Sigmoid colon (tissue), 4 donors: ENCODE measurements at regions not wholly inside any gene's neighbourhood (a gene's known extent, or its start where the extent isn't known, plus 50 kb on each side); places are given as distances from the start of the nearest gene placed in this dataset.

Experiments
- CTCF ChIP-seq, 4 experiments: fragments of 450-650 bp in 3 of 4; fragments of 200-600 bp in 1 of 4; IDR thresholded peaks; one replicate each; pipeline ENCODE4 v1.5.1; 2016 to 2019; ENCODE audit warnings: antibody characterized with exemption in 4 of 4, mild to moderate bottlenecking in 3 of 4, moderate library complexity in 2 of 4
- EP300 ChIP-seq, 4 donors: sonication (generic); formaldehyde crosslinking; IDR thresholded peaks; one replicate each; pipeline ENCODE4 v1.6.1; 2017; ENCODE audit warnings: antibody characterized with exemption in 4 of 4
- POLR2A ChIP-seq, 2 donors: fragments of 450-650 bp; IDR thresholded peaks; one replicate each; pipeline ENCODE4 v1.6.1; 2016; ENCODE audit warnings: antibody characterized with exemption in 2 of 2, mild to moderate bottlenecking in 2 of 2, moderate library complexity in 2 of 2

- TF ChIP-seq CTCF (IDR thresholded peaks at IDR 0.05) (no peak), EP300 (IDR thresholded peaks at IDR 0.05) (no peak), POLR2A (IDR thresholded peaks at IDR 0.05) (no peak)
These were observed 897.9 kb upstream of the FAT3 start for GRCh38 chr11:91326751-91327150.
